IMR-90 (cell line): ENCODE measurements at regions not wholly inside any gene's neighbourhood (a gene's known extent, or its start where the extent isn't known, plus 50 kb on each side); places are given as distances from the start of the nearest gene placed in this dataset.
A peak's percentile ranks its signal among the peaks of the same experiment; 100 is the strongest.

Experiments
- ATAC-seq: fragments of 200-7000 bp; cut with Tn5 transposase; 2 replicates; pipeline ENCODE4 v1.9.1; 2020; ENCODE audit warnings: low read depth, mild to moderate bottlenecking, moderate library complexity
- BruUV-seq: library from RNA; stranded (reverse); fragments of 400-500 nt; replicated peaks from 2 replicates; lab custom pipeline; 2021; lab: Mats Ljungman, UMichigan
- CTCF ChIA-PET: fragments of 300-600 bp; formaldehyde crosslinking; extraction: SDS; loops from one replicate; lab custom pipeline; 2021; ENCODE audit warnings: antibody characterized with exemption; lab: Yijun Ruan, JAX
- POLR2A ChIA-PET: fragments of 300-600 bp; sonication (Branson Sonifier 250); formaldehyde crosslinking; loops from one replicate; lab custom pipeline; 2022; ENCODE audit warnings: antibody characterized with exemption; ENCODE audit not compliant: unreplicated experiment; lab: Charles Lee
- DNase-seq: peaks from one replicate; pipeline ENCODE4 v3.0.0; 2013
- H2AFZ ChIP-seq: replicated peaks from 2 replicates; pipeline ENCODE3; 2013; ENCODE audit warnings: low read length, mild to moderate bottlenecking; ENCODE audit not compliant: poor library complexity
- H2AK5ac ChIP-seq: 2 replicates; pipeline ENCODE4 v1.6.1; 2013; ENCODE audit warnings: low read depth, low read length, inconsistent platforms
- H2AK9ac ChIP-seq: replicated peaks from 2 replicates; pipeline ENCODE3; 2013; ENCODE audit warnings: mild to moderate bottlenecking, low read depth, low read length, moderate library complexity; ENCODE audit not compliant: poor library complexity
- H2BK120ac ChIP-seq: 2 replicates; pipeline ENCODE4 v1.6.1; 2013; ENCODE audit warnings: low read depth, low read length, inconsistent platforms
- H2BK15ac ChIP-seq: 3 replicates; pipeline ENCODE4 v1.6.1; 2013; ENCODE audit warnings: low read depth, low read length, inconsistent platforms
- H2BK20ac ChIP-seq: 2 replicates; pipeline ENCODE4 v1.6.1; 2013; ENCODE audit warnings: low read depth, mild to moderate bottlenecking, inconsistent platforms, low read length, moderate library complexity
- H2BK5ac ChIP-seq: 2 replicates; pipeline ENCODE4 v1.6.1; 2013; ENCODE audit warnings: mild to moderate bottlenecking, low read depth, low read length, inconsistent platforms; ENCODE audit not compliant: poor library complexity, severe bottlenecking
- H3K14ac ChIP-seq: replicated peaks from 2 replicates; pipeline ENCODE4 v1.6.1; 2013; ENCODE audit warnings: low read depth, low read length, inconsistent platforms
- H3K18ac ChIP-seq: 2 replicates; pipeline ENCODE4 v1.6.1; 2013; ENCODE audit warnings: low read depth, low read length, control low read depth
- H3K23ac ChIP-seq: 2 replicates; pipeline ENCODE4 v1.6.1; 2013; ENCODE audit warnings: low read depth, low read length, inconsistent platforms
- H3K27ac ChIP-seq: 2 replicates; pipeline ENCODE4 v1.5.1; 2013; ENCODE audit warnings: mild to moderate bottlenecking, control low read depth, low read length; ENCODE audit not compliant: insufficient read depth
- H3K27me3 ChIP-seq: 2 replicates; pipeline ENCODE4 v1.6.1; 2013; ENCODE audit warnings: low read length; ENCODE audit not compliant: control insufficient read depth, insufficient read depth
- H3K36me3 ChIP-seq: 2 replicates; pipeline ENCODE4 v1.6.1; 2013; ENCODE audit warnings: low read length, mixed read lengths; ENCODE audit not compliant: control insufficient read depth, insufficient read depth
- H3K4ac ChIP-seq: 2 replicates; pipeline ENCODE4 v1.6.1; 2013; ENCODE audit warnings: low read depth, low read length, inconsistent platforms
- H3K4me1 ChIP-seq: 2 replicates; pipeline ENCODE4 v1.6.1; 2013; ENCODE audit warnings: low read length, mixed read lengths; ENCODE audit not compliant: control insufficient read depth, insufficient read depth
- H3K4me2 ChIP-seq: 2 replicates; pipeline ENCODE4 v1.6.1; 2013; ENCODE audit warnings: low read depth, mild to moderate bottlenecking, control low read depth, low read length, moderate library complexity
- H3K4me3 ChIP-seq: 2 replicates; pipeline ENCODE4 v1.5.1; 2013; ENCODE audit warnings: low read depth, mild to moderate bottlenecking, control low read depth, low read length, moderate library complexity; ENCODE audit not compliant: insufficient read depth
- H3K56ac ChIP-seq: 2 replicates; pipeline ENCODE4 v1.6.1; 2013; ENCODE audit warnings: low read length, inconsistent platforms; ENCODE audit not compliant: insufficient read depth; ENCODE audit errors: extremely low read depth
- H3K79me1 ChIP-seq, 2 experiments: 2 replicates each; pipeline ENCODE4 v1.6.1; 2013; ENCODE audit warnings: low read length in 2 of 2, inconsistent platforms in 1 of 2, low read depth in 1 of 2
- H3K9ac ChIP-seq: 2 replicates; pipeline ENCODE4 v1.6.1; 2013; ENCODE audit warnings: low read depth, low read length, control low read depth
- H3K9me1 ChIP-seq: 2 replicates; pipeline ENCODE4 v1.6.1; 2013; ENCODE audit warnings: low read length, inconsistent platforms; ENCODE audit not compliant: insufficient read depth
- H3K9me3 ChIP-seq: 2 replicates; pipeline ENCODE4 v1.6.1; 2013; ENCODE audit warnings: low read length; ENCODE audit not compliant: control insufficient read depth, insufficient read depth
- H4K20me1 ChIP-seq: 2 replicates; pipeline ENCODE4 v1.6.1; 2013; ENCODE audit warnings: low read length, inconsistent platforms; ENCODE audit not compliant: insufficient read depth
- H4K5ac ChIP-seq: 2 replicates; pipeline ENCODE4 v1.6.1; 2013; ENCODE audit warnings: mild to moderate bottlenecking, low read depth, low read length, control low read depth
- H4K8ac ChIP-seq, 2 experiments: 2 replicates each; pipeline ENCODE4 v1.6.1; 2013; ENCODE audit warnings: low read depth in 2 of 2, low read length in 2 of 2, control low read depth in 1 of 2, inconsistent platforms in 1 of 2
- H4K91ac ChIP-seq: 2 replicates; pipeline ENCODE4 v1.6.1; 2013; ENCODE audit warnings: low read depth, low read length, inconsistent platforms; ENCODE audit not compliant: insufficient read depth
- CEBPB ChIP-seq: IDR thresholded peaks from 2 replicates; pipeline ENCODE4 v1.6.1; 2012; ENCODE audit warnings: low read depth, low read length, improper control_type of control experiment
- CHD1 ChIP-seq: IDR thresholded peaks from 2 replicates; pipeline ENCODE4 v1.6.1; 2012; ENCODE audit warnings: low read depth, low read length, improper control_type of control experiment
- RFX5 ChIP-seq: IDR thresholded peaks from 2 replicates; pipeline ENCODE4 v1.8.0; 2012; ENCODE audit warnings: low read depth, mild to moderate bottlenecking, low read length, moderate library complexity
- WGBS, 2 experiments: methylation state at CpG; one replicate each; pipeline versions ENCODE4 v1.1.5 to v1.1.7; 2013; ENCODE audit warnings: missing lambda C conversion rate in 2 of 2; ENCODE audit not compliant: insufficient read length in 1 of 2; ENCODE audit errors: extremely low coverage in 2 of 2; 5-methylcytosine and 5-hydroxymethylcytosine counted together
- dilution Hi-C: fragments of 300-500 bp; cut with HindIII; formaldehyde crosslinking; loops from one replicate; pipeline ENCODE4 v1.14.3; 2018; ENCODE audit warnings: low sequenced_read_pairs; ENCODE audit not compliant: unreplicated experiment
- in situ Hi-C: fragments of 300-500 bp; cut with MboI; formaldehyde crosslinking; loops from 3 replicates; pipeline ENCODE4 v1.14.3; 2019; ENCODE audit warnings: low sequenced_read_pairs, inconsistent platforms, mixed read lengths
- intact Hi-C: fragments of 100-400 bp; cut with micrococcal nuclease; formaldehyde crosslinking; loops from 2 replicates; pipeline ENCODE4 v1.10.0; 2022

DNA sequence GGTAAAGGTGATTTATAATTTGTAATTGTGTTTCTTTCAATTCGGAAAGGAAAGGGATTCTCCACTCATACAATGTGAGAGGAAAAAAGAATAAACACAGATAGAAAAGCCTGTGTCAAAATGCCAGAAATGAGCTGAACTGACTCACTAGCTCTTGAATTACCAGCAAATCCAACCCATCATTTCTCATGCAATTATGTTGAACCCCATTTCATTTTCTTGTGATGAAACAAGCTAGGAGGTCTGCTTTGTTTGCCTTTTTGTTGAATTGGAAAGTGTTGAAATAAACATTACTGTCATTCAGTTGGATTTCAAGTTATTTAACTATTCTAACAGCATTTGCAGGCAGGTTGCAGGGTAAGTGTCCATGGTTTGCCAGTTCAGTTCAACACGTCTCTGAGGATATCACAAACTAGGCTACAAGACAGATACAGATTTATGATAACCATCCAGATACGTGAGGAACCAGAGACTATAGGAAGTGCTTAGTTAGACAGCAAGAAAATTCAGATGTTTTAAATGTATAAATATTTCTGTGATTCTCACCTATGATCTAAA lies 547.2 kb downstream of the MAT2B start:
- Histone ChIP-seq H3K9me1 (no peaks in the 10 kb centered on the region), H3K14ac (0 out of 2 replicates have a peak overlapping the region, but pooled peaks have one; percentile 19), H3K4me3 (no peak overlapping the region), H2AFZ (no peak overlapping the region), H3K56ac (no peak overlapping the region), H3K4me2 (peak overlapping the region; percentile 18; the same call in 1 of the 2 replicates), H4K20me1 (no peaks in the 10 kb centered on the region), H2BK5ac (peak overlapping the region; percentile 73), H2AK9ac (no peak overlapping the region), H2BK120ac (no peak overlapping the region), H2AK5ac (no peak overlapping the region), H4K8ac (no peak overlapping the region), H3K4ac (no peak overlapping the region), H2BK15ac (no peak overlapping the region), H3K18ac (no peak overlapping the region), H3K23ac (no peak overlapping the region), H3K79me1 (no peaks in the 10 kb centered on the region), H3K27me3 (no peaks in the 10 kb centered on the region), H3K4me1 (no peaks in the 10 kb centered on the region), H4K5ac (no peak overlapping the region), H3K36me3 (no peaks in the 10 kb centered on the region), H3K9me3 (no peaks in the 10 kb centered on the region), H2BK20ac (peak overlapping the region; percentile 51; the same call in 1 of the 2 replicates), H3K27ac (no peak overlapping the region), H4K91ac (no peak overlapping the region), H3K9ac (no peak overlapping the region)
- dilution Hi-C loops: no loop called here
- in situ Hi-C loops: no loop called here
- CTCF ChIA-PET: no interaction called here
- WGBS, 2 experiments: no CpG with 5 or more reads among the region's 3 CpGs
- DNase-seq (peak; percentile 87), ATAC-seq (peak; percentile 66)
- TF ChIP-seq RFX5 (no peak), CHD1 (no peak), CEBPB (0 out of 2 replicates have a peak, but pooled peaks have one; percentile 19)
- BruUV-seq: no TSS peak
- intact Hi-C loops: loop anchor here (5.0 to 10.0 kb wide), 2 partner anchors 302 to 490 kb away; no protein-coding TSS in a partner anchor
- POLR2A ChIA-PET: interaction anchor here (0.5 kb wide), 1 partner anchor 464 kb away, joined by 3 read pairs; no protein-coding TSS in a partner anchor
